ENCODE measurements at regions not wholly inside any gene's neighbourhood (a gene's known extent, or its start where the extent isn't known, plus 50 kb on each side); places are given as distances from the start of the nearest gene placed in this dataset.
"Not testable (repeated sequence)": the region's sequence is repeated elsewhere in the genome, so short reads cannot be mapped to it uniquely, and the experiment has no call there.

DNA sequence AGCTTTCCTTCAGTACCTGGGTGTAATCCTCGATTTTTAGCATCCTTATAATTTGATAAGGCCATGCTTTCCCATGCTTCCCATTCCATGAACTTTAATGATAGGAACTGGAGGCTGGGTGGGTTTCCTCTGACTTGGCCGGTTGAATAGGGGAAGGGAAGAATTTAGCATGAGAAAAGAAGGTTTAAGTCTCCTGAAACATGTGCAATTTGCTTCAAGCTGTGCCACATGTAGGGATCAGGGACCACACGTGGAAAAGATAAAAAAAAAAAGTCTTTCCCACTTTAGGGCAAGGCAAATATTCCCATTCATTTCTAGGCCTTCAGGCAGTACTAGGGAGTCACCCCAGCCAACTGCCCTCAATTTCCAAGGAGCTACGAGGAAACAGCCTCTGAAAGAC, 900.3 kb downstream of the DSC3 start:
- DNase-seq: no peak

DNA sequence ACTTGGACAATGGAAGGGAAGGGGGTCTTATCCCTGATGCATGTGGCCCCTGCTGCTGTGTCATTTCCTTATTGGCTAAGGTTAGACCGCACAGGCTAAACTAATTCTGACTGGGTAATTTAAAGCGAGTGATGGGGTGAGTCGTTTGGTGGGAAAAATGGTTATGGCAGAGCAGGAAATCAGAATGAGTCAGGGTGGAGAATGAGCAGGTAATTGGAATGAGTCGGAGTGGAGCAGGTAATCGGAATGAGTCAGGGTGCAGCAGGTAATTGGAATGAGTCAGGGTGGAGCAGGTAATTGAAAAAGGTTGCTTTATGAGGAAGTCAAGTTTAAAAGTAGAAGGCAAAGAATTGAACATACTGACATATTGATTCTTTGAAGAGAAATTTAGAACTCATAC, 901.0 kb downstream of the DSC3 start:
- DNase-seq: not testable (repeated sequence)

DNA sequence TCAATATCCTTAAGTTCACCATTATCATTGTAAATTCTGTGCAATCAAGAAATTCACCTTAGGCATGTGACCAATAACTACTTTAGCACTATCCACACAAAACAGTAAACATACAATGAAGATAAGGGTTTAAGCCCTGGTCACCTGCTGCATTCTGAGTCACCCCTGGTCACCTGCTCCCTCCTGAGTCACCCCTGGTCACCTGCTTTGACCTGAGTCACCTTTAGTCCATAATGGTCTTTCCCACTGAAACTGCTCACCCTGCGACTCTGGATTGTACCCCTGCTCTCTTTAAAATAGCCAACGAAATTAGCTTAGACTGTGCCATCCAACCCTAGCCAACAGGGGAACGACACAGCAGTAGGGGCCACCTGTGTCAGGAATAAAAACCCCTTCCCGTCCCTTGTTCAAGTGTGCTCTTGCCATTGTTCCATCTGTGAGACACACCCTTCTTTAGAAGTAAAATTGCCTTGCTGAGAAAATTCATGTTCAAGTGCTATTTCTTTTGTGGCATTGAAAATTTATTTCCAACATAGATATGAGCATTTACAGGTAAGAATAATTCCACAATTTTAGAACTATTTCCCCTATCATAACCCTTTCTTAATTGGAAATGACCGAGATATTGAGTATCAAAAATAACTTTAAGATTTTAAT, 902.8 kb downstream of the DSC3 start:
- DNase-seq: no peak

DNA sequence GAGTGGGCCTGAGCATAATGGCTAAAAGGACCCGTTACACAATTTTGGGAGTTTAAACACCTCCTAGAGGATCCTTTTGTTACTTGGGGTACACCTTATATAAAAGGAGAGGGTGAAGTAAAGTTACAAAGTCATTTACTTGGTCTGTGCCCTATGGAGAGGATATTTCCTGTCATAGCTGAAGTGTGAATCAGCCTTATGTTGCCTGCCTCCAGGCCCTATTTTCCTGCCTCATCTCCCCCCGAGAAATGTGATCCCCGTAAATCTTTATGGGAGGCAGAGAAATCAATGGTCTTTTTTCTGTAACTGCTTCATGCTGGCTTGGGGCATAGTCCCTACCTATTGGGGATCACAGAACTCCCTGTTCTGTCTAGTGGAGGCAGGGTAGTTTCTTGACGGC, 906.6 kb downstream of the DSC3 start:
- no peak for DNase-seq

DNA sequence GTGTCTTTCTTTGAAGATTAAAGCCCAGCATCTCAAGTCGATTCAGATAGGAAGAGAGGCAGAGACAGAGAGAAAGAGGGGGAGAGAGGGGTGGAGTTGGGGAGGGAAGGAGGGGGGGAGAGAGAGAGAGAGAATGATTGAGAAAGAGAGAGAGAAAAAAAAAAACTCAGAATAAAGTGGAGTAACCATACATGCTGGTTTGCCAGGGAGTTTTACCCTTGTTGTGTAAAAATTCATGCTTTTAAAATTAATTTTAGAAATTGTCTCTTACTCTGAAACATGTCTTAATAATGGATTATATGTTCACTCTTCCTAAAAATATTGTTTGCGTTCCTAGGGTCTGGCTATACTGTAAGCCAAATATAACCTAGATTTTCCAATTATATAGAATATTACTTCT, 908.5 kb downstream of the DSC3 start:
- DNase-seq: no peak

DNA sequence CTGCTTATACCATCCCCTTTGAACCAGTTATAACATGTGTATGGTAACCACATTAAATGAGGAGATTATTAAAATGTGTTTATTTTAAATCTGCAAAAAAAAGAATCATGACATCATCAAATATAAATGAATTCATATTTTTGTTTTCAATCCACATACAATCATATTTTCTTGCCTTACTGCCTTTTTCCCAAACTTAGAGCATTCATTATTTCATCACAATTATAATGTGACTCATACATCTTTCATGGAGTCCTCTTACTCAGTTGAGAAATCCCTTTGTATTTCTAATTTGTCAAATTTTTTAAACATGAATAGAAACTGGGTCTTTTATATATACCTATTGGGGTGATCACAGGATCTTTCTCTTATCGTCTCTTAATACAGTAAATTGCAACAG, 909.6 kb downstream of the DSC3 start:
- DNase-seq: no peak

DNA sequence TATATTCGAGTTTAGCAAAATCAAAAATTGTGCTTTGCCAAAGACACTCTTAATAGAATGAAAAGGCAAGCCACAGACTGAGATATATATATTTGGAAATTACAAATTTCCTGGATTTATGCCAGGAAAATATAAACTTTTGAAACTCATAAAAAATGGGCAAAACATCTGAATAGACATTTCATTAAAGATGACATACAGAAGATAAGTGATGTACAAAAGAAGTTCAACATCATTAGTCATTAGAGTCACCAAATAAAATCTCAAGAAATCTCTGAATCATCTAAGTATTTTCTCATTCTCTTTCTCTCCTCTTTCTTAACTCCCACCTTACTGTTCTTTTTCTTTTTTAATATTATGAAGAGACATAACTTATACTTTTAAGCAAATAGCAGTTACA, 921.1 kb downstream of the DSC3 start:
- no peak for DNase-seq

DNA sequence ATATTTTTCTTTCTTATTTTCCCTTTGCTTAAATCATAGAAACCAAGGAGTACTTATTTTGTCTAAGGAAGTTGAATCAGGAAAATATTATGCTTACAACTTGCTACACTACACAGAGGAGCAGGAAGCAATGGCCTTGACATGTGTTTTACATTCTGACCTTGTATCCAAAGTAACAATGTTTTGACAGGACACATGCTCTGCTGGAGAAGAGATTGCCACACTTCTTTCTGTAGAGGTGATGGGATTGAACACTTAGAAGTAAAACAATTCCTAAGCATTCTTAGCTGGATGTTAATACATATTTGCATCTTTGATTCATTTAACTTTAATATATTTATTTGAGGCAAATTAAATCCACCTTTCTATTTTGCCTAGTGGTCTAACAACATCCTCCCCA, 929.1 kb downstream of the DSC3 start:
- DNase-seq: no peak

DNA sequence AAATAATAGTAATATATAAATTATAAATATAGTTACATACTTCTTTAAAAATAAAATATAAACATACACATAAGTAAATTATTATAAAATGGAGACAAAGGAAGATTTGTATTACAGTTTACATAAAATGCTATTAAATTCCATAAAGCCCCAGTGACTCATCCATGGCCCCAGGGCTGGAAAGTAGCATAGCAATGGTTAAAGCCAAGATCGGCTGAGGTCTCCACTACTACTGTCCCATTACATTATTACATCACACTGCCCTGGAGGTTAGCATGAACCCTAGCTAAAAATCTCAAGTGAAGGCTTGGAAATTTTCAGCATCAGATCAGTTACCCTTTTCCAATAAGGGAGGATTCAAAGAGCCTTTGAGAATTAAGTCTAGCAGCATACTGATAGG, 936.2 kb downstream of the DSC3 start:
- no peak for DNase-seq

DNA sequence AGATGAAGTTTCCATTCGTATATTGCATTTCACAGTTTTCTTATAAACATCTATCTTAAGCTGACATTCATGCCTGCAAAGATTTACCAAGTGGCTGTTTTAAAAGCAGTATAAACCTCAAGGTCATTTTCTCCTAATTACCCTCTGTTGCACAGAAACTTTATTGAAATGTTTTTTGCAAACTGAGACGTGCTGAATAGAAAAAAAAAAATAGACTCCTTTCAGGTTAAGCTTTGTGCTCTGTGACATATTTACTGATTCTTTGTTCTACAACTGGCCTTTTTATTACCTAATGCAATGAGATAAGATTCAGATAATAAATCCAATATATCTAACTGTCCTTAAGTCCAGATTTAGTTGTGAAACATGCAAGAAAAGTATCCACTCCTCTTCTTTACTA, 938.7 kb downstream of the DSC3 start:
- DNase-seq: no peak

DNA sequence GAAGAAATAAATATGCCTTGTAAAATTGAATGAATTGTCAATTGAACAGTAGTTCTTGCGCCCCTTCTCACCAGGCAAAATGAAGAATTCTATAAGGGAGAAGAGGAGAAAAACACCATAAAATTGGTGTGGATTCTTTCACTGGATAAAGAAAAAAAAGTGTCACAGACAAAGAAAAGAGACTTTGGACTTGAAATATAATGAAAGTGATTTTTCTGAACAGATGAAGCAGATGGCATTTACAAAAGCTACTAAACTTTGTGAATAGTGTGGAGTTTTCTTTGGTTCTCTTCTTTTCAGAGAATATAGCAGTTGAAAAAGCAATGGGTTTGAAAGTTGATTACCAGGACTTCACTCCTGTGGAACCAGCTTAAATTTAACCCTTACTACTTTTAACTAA, 945.7 kb downstream of the DSC3 start:
- DNase-seq: no peak

DNA sequence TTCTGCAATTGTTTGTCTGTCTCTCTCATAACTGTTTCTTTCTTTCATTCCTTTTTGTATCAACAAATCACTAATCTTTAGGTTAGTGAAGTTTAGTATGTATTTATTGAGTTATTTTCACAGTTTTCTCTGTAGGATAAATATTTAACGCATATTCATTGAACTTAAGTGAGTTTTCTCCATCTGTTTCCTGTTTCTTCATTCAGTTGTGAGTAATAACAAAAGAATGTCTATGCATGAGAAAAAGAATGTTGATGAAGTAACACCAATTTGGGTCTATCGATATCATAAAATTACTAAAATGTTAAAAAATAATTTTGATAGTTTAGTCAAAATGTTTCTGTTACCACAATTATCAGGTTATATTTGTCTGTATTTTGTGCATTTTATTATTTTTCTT, 948.0 kb downstream of the DSC3 start:
- DNase-seq: no peak

DNA sequence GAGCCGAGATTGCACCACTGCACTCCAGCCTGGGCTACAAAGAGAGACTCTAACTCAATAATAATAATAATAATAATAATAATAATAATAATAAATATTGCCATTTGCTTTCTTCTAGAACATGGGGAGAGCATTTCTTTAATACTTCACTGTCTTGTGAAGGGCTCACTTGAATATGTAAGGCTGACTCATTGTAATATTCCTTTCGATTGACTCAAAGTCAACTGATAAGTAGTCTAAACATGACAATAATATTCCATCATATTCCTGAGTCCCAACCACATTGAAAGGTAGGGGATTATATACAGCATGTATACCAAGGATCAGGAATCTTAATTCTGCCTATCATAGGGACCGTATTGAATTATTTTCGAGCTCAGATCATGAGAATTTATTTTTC, 949.2 kb downstream of the DSC3 start:
- no peak for DNase-seq

DNA sequence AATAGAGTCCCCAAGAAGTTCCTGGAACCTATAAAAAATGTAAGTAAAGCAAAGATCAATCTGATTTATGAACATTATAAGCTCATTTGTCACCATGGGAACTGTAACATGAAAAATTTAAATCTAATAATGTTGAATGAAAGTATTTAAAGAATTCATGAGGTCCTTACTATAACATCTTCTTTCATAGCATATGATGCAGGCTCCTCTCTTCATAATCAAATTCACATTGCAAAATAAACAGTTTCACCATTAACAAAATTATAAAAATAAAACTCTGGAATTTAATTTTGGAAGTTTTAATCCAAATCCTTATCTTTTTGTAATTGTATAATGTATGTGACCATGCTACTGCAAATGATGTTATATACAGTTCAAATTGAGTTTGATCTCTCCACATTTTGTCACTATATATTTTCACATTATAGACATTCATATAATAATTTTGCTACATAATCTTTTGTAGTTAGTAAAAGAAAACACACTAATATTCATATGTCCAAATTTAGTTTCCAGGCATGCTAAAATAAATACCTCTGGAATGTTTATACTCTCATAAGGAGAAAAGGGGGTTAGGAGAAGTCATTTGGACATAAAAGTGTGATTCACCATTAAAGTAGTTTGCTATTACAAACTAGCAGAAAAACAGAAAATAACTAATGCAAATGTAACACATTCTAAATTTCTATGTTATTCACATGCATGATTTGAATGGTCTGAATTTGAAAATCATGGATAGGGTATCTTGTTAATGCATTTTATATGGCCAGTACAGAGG, 954.1 kb downstream of the DSC3 start:
- DNase-seq: no peak

DNA sequence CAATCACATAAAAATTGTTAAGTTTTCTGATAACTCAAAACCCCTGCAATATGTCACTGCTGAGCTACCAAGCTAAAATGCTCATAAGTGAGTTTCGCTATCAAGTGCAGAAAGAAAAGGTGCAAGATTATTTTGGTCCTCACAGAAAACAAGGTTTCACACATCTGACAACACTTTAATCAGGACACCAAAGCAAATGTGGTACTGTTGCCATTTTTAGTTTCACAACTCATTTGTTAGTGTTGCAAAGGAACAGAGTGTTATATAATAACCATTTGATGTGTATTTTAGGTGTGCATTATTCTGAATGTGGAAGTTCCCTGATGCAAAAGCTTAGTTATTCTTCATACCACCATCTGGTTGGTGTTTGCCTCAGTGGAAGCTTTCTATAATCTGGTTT, 956.2 kb downstream of the DSC3 start:
- no peak for DNase-seq

DNA sequence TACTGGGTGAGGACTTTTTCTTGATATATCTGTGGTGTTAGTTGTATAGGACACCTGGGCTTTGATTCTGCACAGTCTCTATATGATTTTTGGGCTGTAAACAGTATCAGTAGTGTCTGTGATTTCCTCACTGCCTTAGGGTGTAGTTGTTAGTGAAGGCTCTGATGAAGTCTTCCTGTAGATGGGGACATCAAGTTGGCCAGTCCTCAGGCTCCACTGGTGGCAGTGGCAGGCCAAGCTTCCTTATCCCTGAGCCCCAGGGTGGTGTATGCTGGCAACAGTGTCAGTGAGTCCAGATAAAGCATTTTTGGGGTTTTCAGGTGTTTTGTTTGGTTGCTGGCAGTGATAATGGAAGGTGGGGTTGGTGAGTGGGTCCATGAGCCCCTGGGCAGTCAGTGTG, 961.4 kb downstream of the DSC3 start:
- no peak for DNase-seq

DNA sequence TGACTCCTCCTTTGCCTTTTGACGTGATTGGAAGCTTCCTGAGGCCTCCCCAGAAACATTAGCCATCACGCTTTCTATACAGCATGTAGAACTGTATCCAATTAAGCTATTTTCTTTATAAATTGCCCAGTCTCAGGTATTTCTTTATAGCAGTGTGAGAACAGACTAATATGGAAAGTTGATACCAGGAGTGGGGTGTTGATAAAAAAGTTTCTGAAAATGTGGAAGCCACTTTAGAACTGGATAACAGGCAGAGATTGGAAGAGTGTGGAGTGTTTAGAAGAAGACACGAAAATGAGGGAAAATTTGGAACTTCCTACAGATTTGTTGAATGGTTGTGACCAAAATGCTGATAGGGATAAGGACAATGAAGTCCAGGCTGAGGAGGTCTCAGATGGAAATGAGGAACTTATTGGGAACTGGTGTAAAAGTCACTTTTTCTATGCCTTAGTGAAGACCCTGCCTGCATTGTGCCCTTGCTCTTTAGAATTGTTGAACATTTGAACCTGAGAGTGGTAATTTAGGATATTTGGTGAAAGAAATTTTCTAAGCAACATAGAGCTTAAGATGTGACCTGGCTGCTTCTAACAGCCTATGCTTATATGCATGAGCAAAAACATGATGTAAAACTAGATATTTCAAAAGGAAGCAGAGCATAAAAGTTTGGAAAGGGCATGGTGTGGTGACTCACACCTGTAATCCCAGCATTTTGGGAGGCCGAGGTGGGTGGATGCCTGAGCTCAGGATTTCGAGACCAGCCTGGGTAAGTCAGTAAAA, 969.7 kb downstream of the DSC3 start:
- no peak for DNase-seq

DNA sequence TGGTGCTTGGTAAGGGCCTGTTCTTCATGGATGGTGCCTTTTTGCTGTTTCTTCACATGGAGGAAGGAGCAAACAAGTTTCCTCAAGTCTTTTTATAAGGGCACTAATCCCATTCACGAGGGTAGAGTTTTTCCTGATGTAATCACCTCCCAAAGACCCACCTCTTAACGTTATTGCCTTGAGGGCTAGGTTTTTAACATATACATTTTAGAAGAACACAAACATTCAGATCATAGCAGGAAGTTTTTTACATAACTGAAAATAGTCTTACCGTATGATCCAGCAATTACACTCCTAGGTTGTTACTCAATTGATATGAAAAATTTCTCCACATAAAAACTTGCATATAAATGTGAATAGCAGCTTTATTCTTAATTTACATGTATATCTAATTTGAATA, 976.3 kb downstream of the DSC3 start:
- no peak for DNase-seq

DNA sequence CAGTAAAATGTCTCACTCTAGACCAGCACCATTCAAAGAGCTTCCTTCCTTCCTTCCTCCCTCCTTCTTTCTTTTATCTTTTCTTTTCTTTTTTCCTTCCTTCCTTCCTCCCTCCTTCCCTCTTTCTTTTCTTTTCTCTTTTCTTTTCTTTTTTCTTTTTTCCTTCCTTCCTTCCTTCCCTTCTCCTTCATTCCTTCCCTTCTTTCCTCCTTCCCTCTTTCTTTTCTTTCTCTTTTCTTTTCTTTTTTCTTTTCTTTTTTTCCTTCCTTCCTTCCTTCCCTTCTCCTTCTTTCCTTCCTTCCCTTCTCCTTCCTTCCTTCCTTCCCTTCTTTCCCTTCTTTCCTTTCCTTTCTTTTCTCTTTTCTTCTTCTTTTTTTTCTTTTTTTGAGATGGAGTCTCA, 985.1 kb downstream of the DSC3 start:
- DNase-seq: no peak

DNA sequence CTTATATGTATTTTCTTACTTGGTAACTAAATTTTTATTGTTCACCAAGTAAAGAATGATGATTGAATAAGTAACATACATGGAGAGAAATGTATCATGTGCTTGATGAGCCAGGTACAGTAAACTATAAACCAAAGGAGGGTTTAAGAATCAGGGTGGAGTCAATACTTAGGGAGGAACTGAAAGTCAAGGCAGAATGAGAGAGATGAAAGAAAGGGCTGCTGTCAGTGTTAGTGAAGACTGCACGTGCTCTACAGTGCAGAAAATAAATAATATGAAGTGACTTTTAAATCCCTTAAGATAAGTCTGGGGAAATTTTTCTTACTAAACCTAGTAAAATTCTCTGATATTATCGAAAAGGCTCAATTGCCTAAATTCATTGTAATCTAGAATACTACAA, 986.0 kb downstream of the DSC3 start:
- no peak for DNase-seq

DNA sequence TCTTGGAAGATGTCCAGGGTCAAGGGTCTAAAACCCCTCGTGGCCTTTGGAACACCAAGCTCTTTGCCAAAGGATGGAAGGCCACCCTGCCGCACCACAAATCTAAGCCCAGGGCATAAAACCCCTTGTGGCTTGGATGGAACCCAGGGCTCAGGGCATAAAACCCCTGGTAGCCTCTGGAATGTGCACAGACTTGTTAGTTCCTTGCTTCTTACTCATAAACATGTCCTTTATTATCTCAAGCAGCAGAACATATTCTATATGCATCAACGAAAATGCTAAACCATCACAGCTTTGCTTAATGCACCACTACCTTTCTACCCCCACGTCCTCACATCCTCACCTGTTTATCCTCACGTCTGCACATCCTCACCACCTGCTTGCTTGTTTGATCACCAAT, 998.0 kb downstream of the DSC3 start:
- DNase-seq: no peak

DNA sequence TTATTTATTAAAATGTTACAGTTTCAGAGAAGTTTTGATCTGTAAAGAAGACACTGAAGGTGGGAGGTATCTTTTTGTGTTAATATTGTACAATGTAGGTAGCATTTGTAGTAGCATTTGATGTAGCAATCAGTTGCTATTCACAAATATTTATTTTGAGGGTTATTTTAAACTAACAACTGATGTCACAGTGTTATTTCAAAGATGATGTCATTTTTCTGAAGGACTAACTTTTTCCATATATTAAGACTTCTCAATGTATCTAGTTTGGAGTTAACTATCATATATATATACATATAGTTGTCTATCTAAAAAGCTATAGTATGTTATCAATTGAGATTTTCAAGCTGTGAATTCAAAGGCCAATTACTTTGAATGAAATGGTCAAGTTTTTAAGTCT, 1003.3 kb downstream of the DSC3 start:
- no peak for DNase-seq

DNA sequence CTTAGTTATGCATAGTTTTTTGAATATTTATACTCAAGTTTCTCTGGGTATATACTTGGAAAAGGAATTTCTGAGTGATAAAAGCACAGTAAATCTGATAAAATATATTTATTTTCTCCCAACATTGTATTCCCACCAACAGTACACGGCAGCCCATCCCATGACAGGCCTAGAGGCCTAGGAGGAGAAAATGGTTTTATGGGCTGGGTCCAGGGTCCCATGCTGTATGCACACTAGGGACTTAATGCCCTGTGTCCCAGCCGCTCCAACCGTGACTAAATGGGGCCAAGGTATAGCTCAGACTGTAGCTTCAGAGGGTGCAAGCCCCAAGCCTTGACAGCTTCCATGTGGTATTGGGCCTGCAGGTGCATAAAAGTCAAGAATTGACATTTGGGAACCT, 1007.7 kb downstream of the DSC3 start:
- no peak for DNase-seq

DNA sequence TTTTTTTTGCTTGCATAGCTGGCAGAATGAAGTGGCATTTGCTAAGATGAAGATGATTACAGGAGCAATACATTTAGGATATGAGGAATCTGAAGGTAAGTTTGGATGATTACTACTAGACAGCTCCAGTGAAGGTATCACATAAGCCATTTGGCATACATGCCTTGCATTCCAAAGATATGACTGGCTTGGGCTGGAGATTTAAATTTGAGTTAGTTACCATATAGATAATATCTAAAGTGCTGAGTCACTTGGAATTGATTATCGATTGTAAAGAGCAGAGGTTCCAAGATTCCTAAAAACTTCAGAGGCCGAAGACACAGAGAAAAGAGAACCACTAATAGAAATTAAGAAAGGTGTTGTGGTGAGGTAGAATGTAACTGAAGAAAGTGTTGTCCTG, 1026.4 kb downstream of the DSC3 start:
- DNase-seq: no peak
